MM.1S (cell line): ENCODE measurements at regions not wholly inside any gene's neighbourhood (a gene's known extent, or its start where the extent isn't known, plus 50 kb on each side); places are given as distances from the start of the nearest gene placed in this dataset.

Experiments used
- CTCF ChIP-seq: fragments of 300-600 bp; sonication (generic); IDR thresholded peaks from 2 replicates; pipeline ENCODE4 v1.5.1; 2016; ENCODE audit warnings: antibody characterized with exemption, low read length, mixed read lengths
- EZH2 ChIP-seq: fragments of 300-600 bp; sonication (generic); optimal IDR thresholded peaks from 2 replicates; pipeline ENCODE3; 2017; ENCODE audit warnings: low read depth, mild to moderate bottlenecking, antibody characterized with exemption, low read length, mixed read lengths
- EZH2phosphoT487 ChIP-seq: fragments of 300-600 bp; sonication (generic); IDR thresholded peaks from 2 replicates; pipeline ENCODE4 v1.6.1; 2018; ENCODE audit warnings: antibody characterized with exemption, low read length

DNA sequence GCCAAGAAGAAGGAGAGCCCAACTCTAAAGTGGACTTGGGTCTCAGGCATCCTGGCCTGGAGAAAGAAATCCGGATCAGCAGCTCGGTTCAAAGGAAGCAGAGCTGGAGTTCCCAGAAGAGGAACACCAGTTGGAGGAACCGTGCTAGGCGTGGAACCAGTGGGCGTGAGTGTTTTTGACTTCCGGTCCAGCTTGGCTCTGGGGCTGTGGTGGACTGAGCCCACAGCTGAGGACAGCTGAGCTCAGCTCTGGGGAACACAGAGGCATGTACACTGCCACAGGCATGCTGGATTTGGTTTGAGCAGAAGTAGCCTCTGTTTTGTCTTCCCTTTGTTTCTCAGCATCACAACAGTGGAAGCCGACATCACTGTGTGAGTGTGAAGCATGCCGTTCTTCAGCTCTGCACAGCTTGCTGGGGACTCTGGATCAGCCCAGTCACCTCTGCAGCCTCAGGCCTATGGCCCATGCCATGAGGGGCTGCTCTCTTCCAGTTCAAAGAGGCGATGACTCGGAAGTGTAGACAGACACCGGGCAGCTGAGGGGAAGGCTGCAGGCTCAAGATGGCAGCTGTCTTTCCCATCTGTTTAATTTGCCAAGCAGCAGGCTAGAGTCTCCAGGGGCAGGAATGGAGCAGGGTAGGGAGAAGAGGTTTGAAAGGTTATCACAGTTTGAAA lies 185.8 kb upstream of the UBE3A start:
- no peak for TF ChIP-seq EZH2phosphoT487
- no peak for TF ChIP-seq CTCF
- no peak for TF ChIP-seq EZH2
